ENCODE measurements at regions not wholly inside any gene's neighbourhood (a gene's known extent, or its start where the extent isn't known, plus 50 kb on each side); places are given as distances from the start of the nearest gene placed in this dataset.
"Not testable (repeated sequence)": the region's sequence is repeated elsewhere in the genome, so short reads cannot be mapped to it uniquely, and the experiment has no call there.

GRCh38 chrX:1859266-1859665 lies 244.4 kb downstream of the ASMT start:
- not testable (repeated sequence) for TF ChIP-seq CTCF (IDR thresholded peaks at IDR 0.05); EP300 (IDR thresholded peaks at IDR 0.05); RFX5 (IDR thresholded peaks at IDR 0.05); ZC3H11A (IDR thresholded peaks at IDR 0.05); PHF8 (IDR thresholded peaks at IDR 0.05; ENCODE audit: borderline replicate concordance, low read depth); HOXB5 (CRISPR knock-in tag; IDR thresholded peaks at IDR 0.05); KDM1A (IDR thresholded peaks at IDR 0.05; ENCODE audit: low read depth); POLR2A (IDR thresholded peaks at IDR 0.05; ENCODE audit: low read length); NR3C1 (IDR thresholded peaks at IDR 0.05); BHLHE40 (IDR thresholded peaks at IDR 0.05; ENCODE audit: low read depth, low read length); RAD21 (conservative IDR thresholded peaks at IDR 0.05 in 1 of 2, IDR thresholded peaks at IDR 0.05 in 1 of 2); NFE2L2 (conservative IDR thresholded peaks at IDR 0.05; ENCODE audit: low read length); JUN (IDR thresholded peaks at IDR 0.05)
